ENCODE measurements at regions not wholly inside any gene's neighbourhood (a gene's known extent, or its start where the extent isn't known, plus 50 kb on each side); places are given as distances from the start of the nearest gene placed in this dataset.

DNA sequence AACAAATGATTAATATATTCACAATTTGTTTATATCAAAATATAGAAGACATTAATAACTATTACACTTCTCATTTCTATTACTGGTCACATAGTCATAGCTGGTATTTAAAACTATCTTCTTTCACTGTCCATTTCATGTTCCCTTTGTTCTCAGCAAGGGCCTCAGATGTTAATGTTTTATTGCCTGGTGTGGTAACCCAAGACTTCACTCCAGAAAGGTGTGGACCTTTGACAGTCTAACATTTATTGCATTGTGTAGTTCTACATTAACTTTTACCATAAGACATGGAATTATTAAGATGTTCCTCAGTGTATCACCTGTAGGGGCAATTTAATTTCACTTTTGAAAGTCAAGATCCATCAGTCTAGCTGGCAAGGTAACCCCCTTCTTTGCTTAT, 691.3 kb downstream of the SQOR start:
- DNase-seq, result no peak

DNA sequence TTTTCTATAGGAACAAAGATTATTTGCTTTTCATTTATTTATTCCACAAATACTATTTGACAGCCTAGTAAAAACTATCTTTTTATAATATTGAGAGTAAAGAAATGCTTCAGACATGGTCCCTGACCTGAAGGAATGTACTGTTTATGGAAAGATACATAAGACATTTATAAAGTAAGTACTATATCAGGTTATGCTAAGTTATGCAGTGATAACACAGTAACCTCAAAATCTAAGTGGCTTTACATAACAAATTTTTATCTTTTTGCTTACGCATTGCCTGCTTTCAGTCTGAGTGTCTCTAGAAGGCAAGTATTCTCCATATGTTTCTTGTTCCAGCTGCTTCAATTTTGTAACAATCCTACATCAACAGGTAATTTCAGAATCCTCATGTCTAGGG, 694.0 kb downstream of the SQOR start:
- no peak for DNase-seq

- no peak for DNase-seq
Observed at GRCh38 chr15:46329876-46330275, 695.0 kb downstream of the SQOR start.

DNA sequence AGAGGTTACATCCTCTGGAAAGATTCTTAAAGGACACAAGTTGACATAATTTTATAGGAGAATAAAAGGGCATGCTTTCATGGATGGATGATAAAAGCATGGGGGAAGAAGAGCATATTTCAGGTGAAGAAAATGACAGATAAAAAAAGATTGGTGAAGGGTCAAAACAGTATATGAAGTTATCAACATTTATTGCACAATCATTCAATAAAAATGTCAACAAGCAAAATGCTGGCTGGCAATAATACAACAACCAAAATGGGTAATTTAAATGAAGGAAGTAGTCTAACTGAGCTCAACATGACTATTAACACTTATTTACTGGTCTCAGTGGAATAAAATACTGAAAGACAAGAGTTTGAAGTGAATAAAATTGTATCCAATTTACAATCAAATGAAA, 696.7 kb downstream of the SQOR start:
- DNase-seq, result no peak

DNA sequence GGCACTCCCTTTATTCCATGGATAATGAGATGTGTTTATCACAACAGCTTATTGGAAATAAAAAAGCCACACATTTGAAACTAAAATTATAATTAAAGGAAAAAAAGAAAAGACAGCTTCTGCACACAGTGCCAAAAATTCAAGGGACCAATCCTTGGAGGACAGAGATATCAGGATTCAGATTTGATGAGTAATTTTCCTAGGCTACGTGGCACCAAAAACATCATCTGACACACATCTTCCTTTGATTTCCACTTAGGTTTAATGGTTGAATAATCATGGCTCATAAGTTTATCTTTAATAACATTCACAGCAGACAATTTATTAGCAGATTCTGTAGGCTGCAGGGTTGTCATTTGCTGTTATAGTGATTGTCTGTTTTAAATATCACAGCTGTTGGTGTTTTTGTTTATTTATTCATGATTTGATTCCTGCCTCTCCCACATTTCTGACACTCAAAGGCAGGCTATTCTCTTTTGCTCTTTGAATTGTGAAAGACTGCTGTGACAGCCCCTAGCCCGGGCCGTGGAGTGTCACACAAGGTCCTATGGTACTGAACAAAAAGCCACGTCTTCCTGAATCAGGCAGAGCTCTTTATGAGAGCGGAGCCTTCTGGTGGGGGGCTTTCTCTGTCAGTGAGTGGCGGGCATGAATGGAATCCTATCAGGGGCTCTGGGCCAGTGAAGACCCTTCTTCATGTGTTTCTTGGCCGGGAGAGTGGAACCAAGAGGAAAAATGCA, 708.5 kb downstream of the SQOR start:
- DNase-seq, result no peak

DNA sequence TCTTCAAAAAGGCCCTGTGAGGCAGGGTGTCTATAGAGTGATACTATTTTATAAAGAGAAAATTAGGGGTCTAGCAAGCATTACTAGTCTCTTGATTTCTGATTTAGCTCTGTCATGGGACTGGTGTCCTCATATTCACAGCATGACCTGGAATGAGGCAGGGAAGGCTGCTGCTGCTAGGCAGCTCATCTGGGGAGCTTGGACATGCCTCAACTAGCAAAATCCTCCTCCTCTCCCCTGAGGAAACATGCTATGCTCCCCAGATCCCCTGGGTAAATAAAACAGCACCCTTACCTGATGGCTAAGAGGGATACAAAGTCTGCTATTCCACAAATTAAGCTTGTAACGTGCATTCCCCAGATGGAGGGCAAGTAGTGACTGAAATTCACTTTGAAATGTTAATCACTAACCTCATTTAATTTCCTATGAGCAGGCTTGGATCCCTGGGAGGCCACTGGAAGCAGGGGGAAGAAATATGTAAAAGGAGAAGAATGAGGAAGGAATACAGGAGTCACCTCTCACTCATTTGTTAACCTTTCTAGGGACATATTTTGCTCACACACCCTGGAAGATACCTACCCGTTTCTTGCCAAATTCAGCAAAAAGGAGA, 709.4 kb downstream of the SQOR start:
- no peak for DNase-seq

- no peak for DNase-seq
Observed at GRCh38 chr15:46344915-46345314, 710.1 kb downstream of the SQOR start.

DNA sequence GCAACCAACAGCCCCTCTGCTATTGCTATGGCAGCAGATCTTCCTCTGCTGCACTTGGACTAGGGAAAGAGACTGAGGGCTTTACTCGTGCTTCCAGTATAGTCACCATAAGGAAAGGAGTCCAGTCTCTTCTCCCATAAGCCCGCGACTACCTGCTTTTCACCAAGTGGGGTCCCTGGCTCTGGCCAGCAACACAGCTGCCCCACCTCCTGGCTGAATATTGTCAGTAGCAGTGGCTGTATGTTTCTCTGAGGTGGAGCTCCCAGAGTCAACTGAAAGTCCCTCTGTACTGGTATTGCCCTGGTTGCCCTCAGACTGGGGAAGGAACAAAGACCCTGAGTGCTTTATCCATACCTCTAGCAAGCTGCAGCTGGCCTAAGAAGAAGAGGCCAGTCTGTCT, 719.6 kb downstream of the SQOR start:
- DNase-seq, result no peak

DNA sequence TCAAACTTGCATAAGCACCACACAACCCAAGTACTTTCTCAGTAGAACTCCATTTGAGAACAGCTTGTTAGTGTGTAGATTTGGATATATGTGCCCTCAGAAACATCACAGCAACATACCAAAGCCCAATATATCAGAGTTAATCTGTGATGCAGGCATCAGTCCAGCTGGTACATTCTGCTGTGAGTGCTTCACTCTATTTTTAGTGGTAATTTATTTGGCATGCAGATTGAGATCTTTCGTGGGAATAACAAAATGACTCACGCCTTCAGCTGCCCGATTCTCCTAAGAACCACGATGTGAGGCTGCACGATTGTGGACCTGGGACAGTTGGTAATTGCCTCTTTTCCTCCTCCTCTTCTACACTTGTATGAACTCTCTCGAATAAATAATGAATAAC, 730.7 kb downstream of the SQOR start:
- no peak for DNase-seq

DNA sequence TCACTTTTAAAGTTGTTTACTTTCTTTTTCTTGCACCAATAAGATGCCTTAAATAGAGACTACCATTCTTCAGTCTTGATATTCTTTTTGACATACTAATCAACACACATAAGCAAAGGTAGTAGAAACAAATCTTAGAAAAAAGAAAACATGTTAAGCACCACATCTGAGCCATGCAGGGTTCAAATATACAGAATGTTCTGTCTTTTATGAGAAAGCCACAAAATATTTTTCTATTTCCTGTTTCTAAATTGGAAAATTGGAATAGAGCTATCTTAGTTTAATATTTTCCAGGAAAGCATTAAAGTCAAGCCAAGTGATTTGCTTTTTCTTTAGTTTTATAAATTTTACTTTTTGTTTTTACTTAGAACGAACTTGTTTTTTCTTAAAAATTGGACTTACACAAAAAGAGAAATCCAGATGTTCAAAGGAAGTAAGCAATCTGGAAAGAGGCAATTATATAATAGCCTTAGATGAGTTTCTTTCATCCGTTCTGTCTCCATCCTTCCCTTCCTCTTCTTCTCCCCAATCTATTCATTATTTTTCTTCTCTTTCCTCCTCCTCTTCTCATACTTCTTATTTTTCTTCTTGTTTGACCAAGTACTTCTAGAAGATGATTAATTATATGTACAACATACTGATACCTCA, 731.7 kb downstream of the SQOR start:
- no peak for DNase-seq

DNA sequence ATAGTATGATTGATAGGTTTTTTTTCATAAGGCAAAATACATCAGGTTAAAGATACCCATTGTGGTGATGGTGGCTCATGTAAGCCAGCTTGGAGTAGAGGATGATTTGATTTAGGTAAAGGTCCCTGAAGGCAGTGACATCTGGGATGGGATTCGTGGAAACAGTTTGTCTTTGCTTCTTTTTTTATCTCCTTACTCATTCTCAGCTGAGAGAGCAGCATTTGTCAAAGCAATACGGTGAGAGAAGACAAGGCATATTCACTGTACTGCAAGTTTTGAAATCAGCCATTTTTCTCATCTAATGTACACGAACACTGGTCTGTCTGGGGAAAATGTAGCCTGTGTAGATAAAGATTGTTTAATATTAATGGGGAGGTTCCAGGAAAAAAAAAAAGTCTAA, 749.1 kb downstream of the SQOR start:
- DNase-seq, result no peak

DNA sequence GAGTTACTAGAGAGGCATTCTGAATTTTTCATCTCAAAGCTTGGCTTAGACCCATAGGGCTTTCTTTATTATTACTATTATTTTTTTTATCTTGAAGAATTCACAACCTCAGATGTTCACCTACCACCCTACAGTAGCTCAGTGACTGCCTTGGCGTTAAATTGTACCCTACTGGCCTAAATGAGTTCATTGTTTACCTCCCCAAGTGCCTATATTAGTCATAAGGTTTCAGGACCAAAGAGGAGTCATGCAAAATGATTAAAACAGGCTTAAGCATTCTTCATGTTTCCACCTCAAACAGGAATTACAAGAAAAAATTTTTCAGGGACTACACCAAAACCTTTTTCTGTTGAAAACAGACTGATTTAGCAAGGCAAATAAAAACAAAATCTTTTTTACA, 751.5 kb downstream of the SQOR start:
- no peak for DNase-seq

DNA sequence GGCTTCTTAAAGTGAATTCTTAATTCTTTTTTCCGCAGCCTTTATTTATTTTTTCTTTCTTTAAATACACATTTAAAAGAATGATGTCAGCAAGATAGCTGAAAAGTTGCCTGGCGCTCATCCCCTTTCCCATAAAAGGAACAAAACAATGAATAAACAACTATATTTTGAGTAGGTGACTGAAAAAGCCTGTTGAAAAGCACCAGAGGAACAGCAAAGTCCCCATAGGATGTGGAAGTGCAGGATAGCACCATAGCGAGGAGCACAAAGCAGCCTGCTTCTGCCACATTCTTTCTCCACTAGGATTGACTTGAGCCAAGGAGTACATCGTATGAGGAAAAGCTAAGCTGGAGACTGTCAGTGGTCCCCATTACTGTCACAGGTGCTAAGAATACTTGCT, 754.9 kb downstream of the SQOR start:
- DNase-seq, result no peak

DNA sequence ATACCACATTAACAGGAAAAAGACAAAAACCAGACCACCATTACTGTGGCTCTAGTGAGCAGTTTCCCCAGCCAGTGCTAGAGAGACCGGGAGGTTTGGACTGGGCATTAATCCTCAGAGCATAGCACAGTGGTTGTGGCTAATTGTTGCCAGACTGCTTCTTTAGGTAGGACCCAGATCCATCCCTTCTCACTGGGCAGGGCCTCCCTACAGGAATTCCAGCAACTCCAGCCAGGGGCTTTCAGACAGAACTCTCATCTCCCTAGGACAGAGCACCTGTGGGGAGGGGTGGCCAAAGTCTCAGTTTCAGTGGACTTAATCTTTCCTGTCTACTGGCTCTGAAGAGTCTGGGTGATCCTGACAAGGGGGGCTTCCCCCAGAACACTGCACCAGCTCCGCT, 759.6 kb downstream of the SQOR start:
- no peak for DNase-seq

GRCh38 chr15:46408312-46408711, 773.5 kb downstream of the SQOR start:
- DNase-seq, result no peak

DNA sequence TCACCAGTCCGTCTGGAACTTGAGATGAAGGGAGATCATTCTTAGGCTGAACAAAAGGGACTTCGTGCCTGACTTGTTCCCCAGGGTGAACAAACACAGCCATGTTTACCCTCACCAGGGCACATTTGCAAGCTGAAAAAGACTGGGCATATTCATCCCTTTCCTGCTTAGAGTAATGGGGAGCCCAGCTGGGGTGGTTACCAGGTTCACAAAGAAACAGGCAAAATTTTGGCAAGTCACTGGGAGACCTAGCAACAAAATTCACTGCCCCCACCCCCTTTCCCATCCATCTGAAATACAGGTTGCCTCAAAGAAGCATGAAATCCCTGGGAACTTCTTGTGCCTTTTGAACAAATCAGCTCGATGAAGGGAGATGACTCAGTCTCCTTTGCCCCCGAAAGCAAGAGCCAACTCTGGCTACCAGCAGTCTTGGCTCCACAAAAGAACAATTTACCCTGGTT, 775.0 kb downstream of the SQOR start:
- DNase-seq, result no peak

DNA sequence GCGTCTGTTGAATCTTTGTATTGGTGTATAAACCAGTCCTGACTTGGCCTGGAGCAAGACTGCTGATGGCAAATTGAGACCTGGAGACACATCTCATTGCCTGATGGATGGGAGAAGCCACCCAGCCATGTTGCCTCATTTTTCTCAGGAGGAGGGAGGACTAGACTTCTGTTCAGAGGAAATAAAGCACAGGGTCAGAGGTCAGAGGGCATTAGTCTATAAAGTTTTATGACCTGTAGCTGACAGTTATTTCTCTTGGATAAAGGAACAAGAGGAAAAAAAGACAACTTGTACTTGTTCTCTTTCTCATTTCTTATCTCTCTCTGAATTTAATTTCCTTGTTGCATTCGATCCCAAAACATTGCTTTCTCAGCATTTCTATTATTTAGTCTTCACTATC, 775.9 kb downstream of the SQOR start:
- DNase-seq, result no peak

DNA sequence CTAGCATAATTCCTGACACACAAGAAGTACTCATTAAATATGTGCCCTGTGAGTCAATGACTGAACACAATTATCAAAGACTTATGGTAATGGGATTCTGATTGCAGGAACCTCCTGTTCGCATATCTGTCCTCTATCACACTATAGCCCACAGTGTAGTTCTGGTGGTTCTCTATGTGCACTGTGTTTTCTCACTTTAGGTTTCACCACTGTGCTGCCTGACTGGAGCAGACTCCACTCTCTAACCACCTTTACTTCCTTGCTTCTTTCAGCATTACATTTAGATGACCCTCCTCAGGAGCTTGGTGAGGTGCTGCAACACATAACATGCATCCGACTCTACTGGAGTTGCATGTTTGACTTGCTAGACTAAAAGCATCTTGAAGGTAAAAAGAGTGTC, 777.1 kb downstream of the SQOR start:
- no peak for DNase-seq

- DNase-seq, result no peak
Observed at GRCh38 chr15:46413799-46414198, 779.0 kb downstream of the SQOR start.

GRCh38 chr15:46416544-46416943, 781.7 kb downstream of the SQOR start:
- DNase-seq, result no peak

DNA sequence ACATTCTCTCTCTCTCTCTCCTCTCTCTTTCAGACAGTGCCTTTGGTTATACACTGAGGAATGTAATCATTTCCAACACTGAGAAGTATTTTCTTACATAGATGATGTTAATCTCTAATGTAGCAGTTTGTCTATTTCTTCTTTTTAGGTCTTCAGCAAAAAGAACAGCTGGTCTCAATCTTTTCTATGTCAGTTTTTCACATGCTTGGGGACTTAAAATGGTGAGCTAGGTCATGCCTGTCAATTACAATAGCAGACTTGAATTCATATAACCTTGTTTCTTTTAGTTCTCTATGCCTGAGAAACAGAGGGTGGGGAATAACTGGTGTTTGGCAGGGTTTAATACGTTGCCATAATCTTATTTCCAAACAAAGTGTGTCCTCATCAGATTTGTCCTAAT, 786.2 kb downstream of the SQOR start:
- DNase-seq, result no peak

DNA sequence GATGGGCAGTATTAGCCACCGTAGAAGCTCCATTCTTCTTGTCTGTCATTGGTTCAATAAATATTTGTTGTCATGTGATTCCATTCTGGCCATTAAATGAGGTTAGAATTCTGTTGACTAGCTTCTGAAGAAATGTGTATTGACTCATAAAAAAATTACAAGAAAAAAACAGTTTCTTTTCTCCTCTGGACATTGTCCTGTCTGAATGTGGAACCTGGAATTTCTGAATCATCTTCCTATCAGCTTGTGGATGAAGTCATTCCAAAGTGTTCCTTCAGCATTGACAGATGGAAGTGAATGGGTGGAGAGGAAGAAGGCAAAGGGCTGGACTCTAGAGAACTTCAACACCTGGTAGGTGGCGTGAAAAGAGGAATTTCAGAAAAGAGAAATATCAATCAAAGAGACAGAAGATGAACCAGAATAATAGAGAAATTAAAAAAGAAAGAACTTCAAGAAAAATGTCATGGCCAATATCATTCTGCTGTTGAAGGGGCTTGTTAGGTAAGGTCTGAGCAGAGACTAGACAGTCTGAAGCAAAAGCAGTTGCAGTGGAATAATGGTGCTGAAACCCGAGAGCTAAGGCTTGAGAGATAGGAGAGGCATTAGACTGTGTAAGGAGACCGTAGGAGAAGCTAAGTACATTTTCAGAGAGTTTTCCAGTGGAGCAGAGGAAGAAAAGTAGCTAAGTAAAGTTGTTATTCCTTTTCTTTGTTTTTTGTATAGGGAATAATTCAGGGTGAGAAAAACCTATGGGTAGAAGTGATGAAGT, 806.6 kb downstream of the SQOR start:
- DNase-seq, result no peak

DNA sequence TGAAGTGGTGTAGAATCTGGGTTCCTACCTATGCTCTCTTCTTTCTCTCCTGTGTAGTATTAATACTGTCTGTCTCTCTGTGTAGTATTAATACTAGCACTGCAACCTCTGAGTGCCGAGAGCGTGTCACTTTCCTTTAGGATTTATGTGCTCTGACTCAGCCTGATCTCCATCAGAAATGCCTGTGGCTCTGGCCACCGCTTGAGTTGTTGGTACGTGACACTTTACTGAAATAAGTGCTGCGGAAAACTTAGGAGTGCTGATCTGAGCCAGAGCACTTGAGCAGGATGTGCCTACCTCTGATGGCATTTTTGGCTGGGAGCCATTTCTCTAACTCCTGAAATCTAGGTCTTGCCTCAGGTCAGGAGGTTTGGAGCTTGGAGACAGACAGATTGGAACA, 807.4 kb downstream of the SQOR start:
- no peak for DNase-seq
